ENCODE measurements at regions not wholly inside any gene's neighbourhood (a gene's known extent, or its start where the extent isn't known, plus 50 kb on each side); places are given as distances from the start of the nearest gene placed in this dataset.

GRCh38 chr3:43999728-44000319, 241.9 kb upstream of the TOPAZ1 start:
- H3K4me2 ChIP-seq (ENCODE audit: insufficient read depth, low read length): peak overlapping the region; percentile 86
- peak overlapping the region; percentile 81 for H3K4me3 ChIP-seq (ENCODE audit: insufficient read depth, low read length)
- H3K4me1 ChIP-seq (ENCODE audit: insufficient read depth, low read length): peaks cover 25% of the 10 kb centered on the region
- H3K9me3 ChIP-seq (ENCODE audit: low read depth, low read length): no peaks in the 10 kb centered on the region
- no peaks in the 10 kb centered on the region for H4K20me1 ChIP-seq (ENCODE audit: insufficient read depth, low read length)
- H3K27ac ChIP-seq (ENCODE audit: low read depth, low read length): no peak overlapping the region
- H3K79me2 ChIP-seq (ENCODE audit: insufficient read depth, low read length): peaks cover 40% of the 10 kb centered on the region
- H3K36me3 ChIP-seq (ENCODE audit: insufficient read depth, low read length): no peaks in the 10 kb centered on the region
- peaks cover 36% of the 10 kb centered on the region for H3K27me3 ChIP-seq (ENCODE audit: insufficient read depth, low read length)
- H2AFZ ChIP-seq (ENCODE audit: low read length): peak overlapping the region; percentile 77
- DNase-seq (ENCODE audit: insufficient read length, low spot score, missing footprints): peak; percentile 59
- no peak for TF ChIP-seq CTCF (IDR thresholded peaks at IDR 0.05; ENCODE audit: extremely low read depth, low read depth, low read length)

DNA sequence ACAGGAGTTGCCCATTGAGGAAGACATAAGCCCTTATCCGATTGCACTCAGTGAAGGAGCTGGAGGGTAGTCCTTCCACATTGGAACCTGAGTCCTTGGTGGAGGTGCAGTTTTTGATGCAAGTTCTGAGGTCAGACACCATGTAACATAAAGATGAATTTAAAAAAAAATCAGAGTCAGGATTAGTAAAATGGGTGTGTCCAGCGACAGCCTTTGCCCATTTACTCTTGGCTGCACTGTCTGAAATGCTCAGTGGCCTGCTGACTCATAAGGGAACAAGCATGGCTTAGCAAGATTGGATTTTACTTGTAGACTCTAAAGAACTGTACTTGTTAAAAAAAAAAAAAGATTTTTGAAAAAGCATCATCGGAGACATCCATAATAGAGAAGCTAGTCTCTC, 241.1 kb upstream of the TOPAZ1 start:
- Histone ChIP-seq H2AFZ (ENCODE audit: low read length) (no peak overlapping the region), H3K4me2 (ENCODE audit: insufficient read depth, low read length) (peak overlapping the region; percentile 64), H3K79me2 (ENCODE audit: insufficient read depth, low read length) (peaks cover 44% of the 10 kb centered on the region), H3K27me3 (ENCODE audit: insufficient read depth, low read length) (peaks cover 28% of the 10 kb centered on the region), H3K4me1 (ENCODE audit: insufficient read depth, low read length) (peaks cover 25% of the 10 kb centered on the region), H3K9me3 (ENCODE audit: low read depth, low read length) (no peaks in the 10 kb centered on the region), H3K4me3 (ENCODE audit: insufficient read depth, low read length) (peak overlapping the region; percentile 53), H3K36me3 (ENCODE audit: insufficient read depth, low read length) (no peaks in the 10 kb centered on the region), H4K20me1 (ENCODE audit: insufficient read depth, low read length) (no peaks in the 10 kb centered on the region), H3K27ac (ENCODE audit: low read depth, low read length) (no peak overlapping the region)
- DNase-seq (ENCODE audit: insufficient read length, low spot score, missing footprints): peak; percentile 95
- TF ChIP-seq CTCF (IDR thresholded peaks at IDR 0.05; ENCODE audit: extremely low read depth, low read depth, low read length): no peak

GRCh38 chr3:44001072-44001471, 240.6 kb upstream of the TOPAZ1 start:
- H3K4me3 ChIP-seq (ENCODE audit: insufficient read depth, low read length): no peak overlapping the region

DNA sequence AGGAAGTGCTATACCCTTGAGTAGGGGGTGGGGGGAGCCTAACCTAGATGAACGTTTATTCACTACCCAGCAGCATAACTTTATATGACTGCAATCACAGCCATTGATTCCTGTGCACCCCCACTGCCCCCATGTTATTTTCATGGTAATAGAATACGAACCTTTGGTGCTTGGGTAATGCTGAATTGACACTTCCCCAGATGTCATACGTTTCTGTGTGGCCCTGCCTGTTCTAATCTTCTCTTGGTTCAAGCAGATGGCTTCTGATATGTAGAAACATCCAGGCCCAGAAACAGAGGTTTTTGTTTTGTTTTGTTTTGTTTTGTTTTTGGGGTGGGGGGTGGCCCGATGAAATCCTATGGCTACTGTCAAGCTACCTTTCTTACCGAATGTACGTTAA, 237.9 kb upstream of the TOPAZ1 start:
- H3K4me2 ChIP-seq (ENCODE audit: insufficient read depth, low read length): no peak overlapping the region
- H3K9me3 ChIP-seq (ENCODE audit: low read depth, low read length): no peaks in the 10 kb centered on the region
- no peaks in the 10 kb centered on the region for H3K27me3 ChIP-seq (ENCODE audit: insufficient read depth, low read length)
- no peaks in the 10 kb centered on the region for H3K36me3 ChIP-seq (ENCODE audit: insufficient read depth, low read length)
- H3K27ac ChIP-seq (ENCODE audit: low read depth, low read length): no peak overlapping the region
- H3K4me1 ChIP-seq (ENCODE audit: insufficient read depth, low read length): peaks cover 10% of the 10 kb centered on the region
- TF ChIP-seq CTCF (IDR thresholded peaks at IDR 0.05; ENCODE audit: extremely low read depth, low read depth, low read length): no peak
- no peak for DNase-seq (ENCODE audit: insufficient read length, low spot score, missing footprints)
- no peak overlapping the region for H3K4me3 ChIP-seq (ENCODE audit: insufficient read depth, low read length)
- no peak overlapping the region for H2AFZ ChIP-seq (ENCODE audit: low read length)
- H4K20me1 ChIP-seq (ENCODE audit: insufficient read depth, low read length): no peaks in the 10 kb centered on the region
- H3K79me2 ChIP-seq (ENCODE audit: insufficient read depth, low read length): peaks cover 51% of the 10 kb centered on the region

More at GRCh38 chr3:44001072-44001471, 240.6 kb upstream of the TOPAZ1 start:
- peaks cover 46% of the 10 kb centered on the region for H3K79me2 ChIP-seq (ENCODE audit: insufficient read depth, low read length)
- peak; percentile 68 for DNase-seq (ENCODE audit: insufficient read length, low spot score, missing footprints)
- H3K9me3 ChIP-seq (ENCODE audit: low read depth, low read length): no peaks in the 10 kb centered on the region
- H3K4me1 ChIP-seq (ENCODE audit: insufficient read depth, low read length): peaks cover 22% of the 10 kb centered on the region
- no peak overlapping the region for H3K27ac ChIP-seq (ENCODE audit: low read depth, low read length)
- no peaks in the 10 kb centered on the region for H4K20me1 ChIP-seq (ENCODE audit: insufficient read depth, low read length)
- H3K36me3 ChIP-seq (ENCODE audit: insufficient read depth, low read length): no peaks in the 10 kb centered on the region
- no peak overlapping the region for H2AFZ ChIP-seq (ENCODE audit: low read length)
- no peak for TF ChIP-seq CTCF (IDR thresholded peaks at IDR 0.05; ENCODE audit: extremely low read depth, low read depth, low read length)
- peaks cover 23% of the 10 kb centered on the region for H3K27me3 ChIP-seq (ENCODE audit: insufficient read depth, low read length)
- H3K4me2 ChIP-seq (ENCODE audit: insufficient read depth, low read length): peak overlapping the region; percentile 64

Data from osteoblast (primary cell).